PC-3 (cell line): ENCODE measurements at regions not wholly inside any gene's neighbourhood (a gene's known extent, or its start where the extent isn't known, plus 50 kb on each side); places are given as distances from the start of the nearest gene placed in this dataset.

Experiments used
- ATAC-seq: fragments of 200-7000 bp; cut with Tn5 transposase; 2 replicates; pipeline ENCODE4 v1.9.1; 2020; ENCODE audit warnings: mild to moderate bottlenecking, moderate library complexity
- BruUV-seq: library from RNA; stranded (reverse); fragments of 400-500 nt; replicated peaks from 2 replicates; lab custom pipeline; 2021; lab: Mats Ljungman, UMichigan
- CTCF ChIA-PET: fragments of 300-600 bp; sonication (Branson Sonifier 250); formaldehyde crosslinking; loops from one replicate; lab custom pipeline; 2022; ENCODE audit warnings: antibody characterized with exemption; lab: Charles Lee
- POLR2A ChIA-PET: fragments of 300-600 bp; sonication (Branson Sonifier 250); formaldehyde crosslinking; loops from one replicate; lab custom pipeline; 2022; ENCODE audit warnings: antibody characterized with exemption; ENCODE audit not compliant: unreplicated experiment; lab: Charles Lee
- DNase-seq: peaks from one replicate; pipeline ENCODE4 v3.0.0-alpha.2; 2015
- H2AFZ ChIP-seq: fragments of 300-600 bp; sonication (generic); 2 replicates; pipeline ENCODE4 v1.6.0; 2016; ENCODE audit warnings: antibody characterized with exemption, low read length
- H3F3A ChIP-seq: fragments of 300-600 bp; sonication (generic); one replicate; pipeline ENCODE4 v1.6.0; 2017; ENCODE audit warnings: antibody characterized with exemption, low read length, control low read depth, mild to moderate bottlenecking; ENCODE audit not compliant: unreplicated experiment
- H3K27ac ChIP-seq: fragments of 300-600 bp; sonication (generic); 2 replicates; pipeline ENCODE4 v1.5.1; 2016; ENCODE audit warnings: mild to moderate bottlenecking, low read length
- H3K27me3 ChIP-seq: fragments of 300-600 bp; sonication (generic); 2 replicates; pipeline ENCODE4 v1.6.1; 2016; ENCODE audit warnings: low read length, mixed read lengths
- H3K36me3 ChIP-seq: fragments of 300-600 bp; sonication (generic); 2 replicates; pipeline ENCODE4 v1.6.1; 2016; ENCODE audit warnings: low read depth, mixed run types, low read length, mixed read lengths
- H3K4me1 ChIP-seq: fragments of 300-600 bp; sonication (generic); 2 replicates; pipeline ENCODE4 v1.5.1; 2016; ENCODE audit warnings: low read length; ENCODE audit not compliant: insufficient read depth
- H3K4me2 ChIP-seq: fragments of 300-600 bp; sonication (generic); 2 replicates; pipeline ENCODE4 v1.6.0; 2016; ENCODE audit warnings: low read length
- H3K4me3 ChIP-seq: fragments of 300-600 bp; sonication (generic); 2 replicates; pipeline ENCODE4 v1.5.1; 2016; ENCODE audit warnings: mild to moderate bottlenecking, low read length, mixed read lengths
- H3K79me2 ChIP-seq: fragments of 300-600 bp; sonication (generic); 2 replicates; pipeline ENCODE4 v1.6.1; 2017; ENCODE audit warnings: low read length, mixed read lengths
- H3K9ac ChIP-seq: fragments of 300-600 bp; sonication (generic); 2 replicates; pipeline ENCODE4 v1.6.0; 2016; ENCODE audit warnings: mild to moderate bottlenecking, low read length
- H3K9me2 ChIP-seq: fragments of 300-600 bp; sonication (generic); replicated peaks from 2 replicates; pipeline ENCODE4 v1.6.1; 2016; ENCODE audit warnings: mixed run types, low read length, mixed read lengths
- H3K9me3 ChIP-seq: fragments of 300-600 bp; sonication (generic); 2 replicates; pipeline ENCODE4 v1.6.1; 2016; ENCODE audit warnings: low read length, mixed read lengths
- H4K20me1 ChIP-seq: fragments of 300-600 bp; sonication (generic); 2 replicates; pipeline ENCODE4 v1.6.1; 2016; ENCODE audit warnings: low read length, mixed read lengths
- EZH2 ChIP-seq: fragments of 300-600 bp; sonication (generic); IDR thresholded peaks from one replicate; pipeline ENCODE4 v1.6.1; 2017; ENCODE audit warnings: antibody characterized with exemption, mild to moderate bottlenecking, low read length; ENCODE audit not compliant: unreplicated experiment
- EZH2phosphoT487 ChIP-seq: fragments of 300-600 bp; sonication (generic); IDR thresholded peaks from 2 replicates; pipeline ENCODE4 v1.6.1; 2018; ENCODE audit warnings: mild to moderate bottlenecking, antibody characterized with exemption, low read length, borderline replicate concordance
- intact Hi-C: fragments of 100-400 bp; cut with micrococcal nuclease; formaldehyde crosslinking; loops from 2 replicates; pipeline ENCODE4 v1.9.0; 2023
- TF ChIP-seq, protein P1 (sequence below): fragments of 300-600 bp; sonication (generic); conservative IDR thresholded peaks from 2 replicates; pipeline ENCODE4 v1.5.1; 2017; ENCODE audit warnings: antibody characterized with exemption, low read depth, mild to moderate bottlenecking, low read length

DNA sequence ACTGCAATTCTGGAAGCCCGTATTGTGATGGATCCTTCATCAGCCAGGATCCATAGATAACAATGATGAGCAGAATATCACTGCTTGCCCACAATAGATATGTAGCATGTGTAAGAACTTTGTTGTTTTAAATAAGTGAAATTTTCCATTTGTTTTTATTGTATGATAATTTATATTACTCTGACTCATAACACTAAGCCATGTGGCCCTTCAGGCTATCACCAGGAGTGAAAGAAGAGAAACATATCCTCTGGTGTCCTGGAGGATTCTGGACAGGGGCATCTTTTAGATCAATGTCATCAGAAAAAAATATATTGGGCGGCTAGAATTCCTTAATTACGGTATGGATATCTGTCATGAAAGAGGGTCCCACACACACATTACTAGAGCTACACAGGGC is 167.5 kb downstream of the SLC6A15 start:
- ChIA-PET POLR2A (no interaction called here), CTCF (no interaction called here)
- Histone ChIP-seq H2AFZ (no peak overlapping the region), H3K79me2 (no peaks in the 10 kb centered on the region), H4K20me1 (no peaks in the 10 kb centered on the region), H3K4me3 (no peak overlapping the region), H3K4me1 (no peaks in the 10 kb centered on the region), H3K9me2 (no peaks in the 10 kb centered on the region), H3K9me3 (no peaks in the 10 kb centered on the region), H3K27me3 (no peaks in the 10 kb centered on the region), H3K4me2 (no peak overlapping the region), H3K36me3 (no peaks in the 10 kb centered on the region), H3K27ac (no peak overlapping the region), H3K9ac (no peak overlapping the region), H3F3A (no peaks in the 10 kb centered on the region)
- DNase-seq (no peak), ATAC-seq (no peak; the same call in 1 of the 2 replicates)
- no TSS peak for BruUV-seq
- intact Hi-C loops, result no loop called here
- TF ChIP-seq EZH2 (no peak), EZH2phosphoT487 (no peak)
- TF ChIP-seq, protein P1, sequence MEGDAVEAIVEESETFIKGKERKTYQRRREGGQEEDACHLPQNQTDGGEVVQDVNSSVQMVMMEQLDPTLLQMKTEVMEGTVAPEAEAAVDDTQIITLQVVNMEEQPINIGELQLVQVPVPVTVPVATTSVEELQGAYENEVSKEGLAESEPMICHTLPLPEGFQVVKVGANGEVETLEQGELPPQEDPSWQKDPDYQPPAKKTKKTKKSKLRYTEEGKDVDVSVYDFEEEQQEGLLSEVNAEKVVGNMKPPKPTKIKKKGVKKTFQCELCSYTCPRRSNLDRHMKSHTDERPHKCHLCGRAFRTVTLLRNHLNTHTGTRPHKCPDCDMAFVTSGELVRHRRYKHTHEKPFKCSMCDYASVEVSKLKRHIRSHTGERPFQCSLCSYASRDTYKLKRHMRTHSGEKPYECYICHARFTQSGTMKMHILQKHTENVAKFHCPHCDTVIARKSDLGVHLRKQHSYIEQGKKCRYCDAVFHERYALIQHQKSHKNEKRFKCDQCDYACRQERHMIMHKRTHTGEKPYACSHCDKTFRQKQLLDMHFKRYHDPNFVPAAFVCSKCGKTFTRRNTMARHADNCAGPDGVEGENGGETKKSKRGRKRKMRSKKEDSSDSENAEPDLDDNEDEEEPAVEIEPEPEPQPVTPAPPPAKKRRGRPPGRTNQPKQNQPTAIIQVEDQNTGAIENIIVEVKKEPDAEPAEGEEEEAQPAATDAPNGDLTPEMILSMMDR, result no peak

DNA sequence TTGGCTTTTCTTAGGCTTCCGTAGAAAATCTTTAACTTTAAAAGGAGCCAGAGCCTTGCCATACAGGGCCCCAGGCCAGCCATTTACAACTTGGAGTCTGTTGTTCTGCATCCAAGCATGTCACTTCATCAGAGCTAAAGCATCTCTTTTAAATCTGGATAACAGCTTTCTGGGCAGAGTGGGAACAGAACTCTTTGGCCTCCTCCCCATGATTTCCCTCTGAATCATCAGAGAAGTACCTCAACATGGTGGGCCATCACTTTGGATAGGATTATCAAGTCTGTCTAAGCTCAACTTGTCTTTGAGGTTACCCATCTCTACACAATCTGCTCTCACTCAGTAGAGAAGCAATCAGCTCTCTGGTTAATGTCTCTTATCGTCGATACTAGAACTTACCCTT is 170.9 kb downstream of the SLC6A15 start:
- TF ChIP-seq EZH2phosphoT487, result no peak
- ChIA-PET POLR2A (no interaction called here), CTCF (no interaction called here)
- Histone ChIP-seq H3K79me2 (no peaks in the 10 kb centered on the region), H3K27ac (no peak overlapping the region), H3K9ac (no peak overlapping the region), H3K9me2 (no peaks in the 10 kb centered on the region), H3F3A (no peaks in the 10 kb centered on the region), H3K9me3 (no peaks in the 10 kb centered on the region), H3K4me3 (no peak overlapping the region), H3K36me3 (no peaks in the 10 kb centered on the region), H3K27me3 (no peaks in the 10 kb centered on the region), H3K4me1 (0 out of 2 replicates have a peak, but pooled peaks cover 5% of the 10 kb centered on the region), H3K4me2 (no peak overlapping the region), H4K20me1 (no peaks in the 10 kb centered on the region), H2AFZ (no peak overlapping the region)
- no TSS peak for BruUV-seq
- DNase-seq (no peak), ATAC-seq (no peak)
- intact Hi-C loops, result no loop called here

DNA sequence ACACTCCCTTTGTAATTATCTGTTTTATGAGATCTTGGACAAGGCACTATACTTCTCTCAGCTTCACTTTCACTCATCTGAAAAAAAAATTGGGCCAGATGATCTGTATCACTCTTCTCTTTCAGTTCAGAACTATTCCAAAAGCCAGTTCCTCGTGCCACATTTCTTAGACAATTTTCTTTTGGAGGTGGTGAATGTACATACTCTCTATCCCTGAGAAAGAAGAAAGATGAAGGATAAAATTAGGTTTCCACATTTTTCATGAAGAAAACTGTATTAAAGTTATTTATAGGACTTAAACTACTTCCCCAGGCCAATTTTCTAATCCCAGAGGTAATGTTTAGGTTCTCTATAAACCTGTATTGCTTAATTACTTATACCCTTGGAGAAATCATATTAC is 171.6 kb downstream of the SLC6A15 start:
- intact Hi-C loops, result no loop called here
- ATAC-seq, result no peak
- Histone ChIP-seq H3K9ac (no peak overlapping the region), H2AFZ (no peak overlapping the region), H3K79me2 (no peaks in the 10 kb centered on the region), H3K4me3 (no peak overlapping the region), H3K4me1 (0 out of 2 replicates have a peak, but pooled peaks cover 5% of the 10 kb centered on the region), H3F3A (no peaks in the 10 kb centered on the region), H3K9me2 (no peaks in the 10 kb centered on the region), H4K20me1 (no peaks in the 10 kb centered on the region), H3K27me3 (no peaks in the 10 kb centered on the region), H3K36me3 (no peaks in the 10 kb centered on the region), H3K4me2 (no peak overlapping the region), H3K27ac (no peak overlapping the region), H3K9me3 (no peaks in the 10 kb centered on the region)
- ChIA-PET CTCF (no interaction called here), POLR2A (no interaction called here)
- no TSS peak for BruUV-seq
- no peak for DNase-seq
- no peak for TF ChIP-seq EZH2
- no peak for TF ChIP-seq EZH2phosphoT487
- TF ChIP-seq, protein P1, result no peak
